PC-3 (cell line): ENCODE measurements at regions not wholly inside any gene's neighbourhood (a gene's known extent, or its start where the extent isn't known, plus 50 kb on each side); places are given as distances from the start of the nearest gene placed in this dataset.
A peak's percentile ranks its signal among the peaks of the same experiment; 100 is the strongest.

Experiments used
- EZH2 ChIP-seq: fragments of 300-600 bp; sonication (generic); IDR thresholded peaks from one replicate; pipeline ENCODE4 v1.6.1; 2017; ENCODE audit warnings: antibody characterized with exemption, mild to moderate bottlenecking, low read length; ENCODE audit not compliant: unreplicated experiment
- EZH2phosphoT487 ChIP-seq: fragments of 300-600 bp; sonication (generic); IDR thresholded peaks from 2 replicates; pipeline ENCODE4 v1.6.1; 2018; ENCODE audit warnings: mild to moderate bottlenecking, antibody characterized with exemption, low read length, borderline replicate concordance
- TF ChIP-seq, protein P1 (sequence below): fragments of 300-600 bp; sonication (generic); conservative IDR thresholded peaks from 2 replicates; pipeline ENCODE4 v1.5.1; 2017; ENCODE audit warnings: antibody characterized with exemption, low read depth, mild to moderate bottlenecking, low read length

DNA sequence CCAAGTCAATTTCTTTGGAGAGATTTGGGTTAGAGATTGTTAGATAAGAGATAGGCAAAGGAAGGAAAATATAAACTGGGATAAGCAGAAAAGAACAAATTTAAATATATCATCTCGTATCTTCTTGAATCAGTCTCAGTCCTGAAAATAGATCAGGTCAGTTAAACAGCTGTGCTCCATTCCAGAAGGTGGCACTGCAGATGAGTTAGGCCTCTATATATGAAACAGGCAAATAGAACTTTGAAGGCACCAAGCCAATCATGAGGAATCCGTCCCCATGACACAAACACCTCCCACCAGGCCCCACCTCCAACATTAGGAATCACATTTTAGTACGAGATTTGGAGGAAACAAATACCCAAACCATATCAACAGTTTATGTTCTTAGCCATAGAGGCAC lies 605.5 kb upstream of the USP15 start:
- TF ChIP-seq, protein P1, sequence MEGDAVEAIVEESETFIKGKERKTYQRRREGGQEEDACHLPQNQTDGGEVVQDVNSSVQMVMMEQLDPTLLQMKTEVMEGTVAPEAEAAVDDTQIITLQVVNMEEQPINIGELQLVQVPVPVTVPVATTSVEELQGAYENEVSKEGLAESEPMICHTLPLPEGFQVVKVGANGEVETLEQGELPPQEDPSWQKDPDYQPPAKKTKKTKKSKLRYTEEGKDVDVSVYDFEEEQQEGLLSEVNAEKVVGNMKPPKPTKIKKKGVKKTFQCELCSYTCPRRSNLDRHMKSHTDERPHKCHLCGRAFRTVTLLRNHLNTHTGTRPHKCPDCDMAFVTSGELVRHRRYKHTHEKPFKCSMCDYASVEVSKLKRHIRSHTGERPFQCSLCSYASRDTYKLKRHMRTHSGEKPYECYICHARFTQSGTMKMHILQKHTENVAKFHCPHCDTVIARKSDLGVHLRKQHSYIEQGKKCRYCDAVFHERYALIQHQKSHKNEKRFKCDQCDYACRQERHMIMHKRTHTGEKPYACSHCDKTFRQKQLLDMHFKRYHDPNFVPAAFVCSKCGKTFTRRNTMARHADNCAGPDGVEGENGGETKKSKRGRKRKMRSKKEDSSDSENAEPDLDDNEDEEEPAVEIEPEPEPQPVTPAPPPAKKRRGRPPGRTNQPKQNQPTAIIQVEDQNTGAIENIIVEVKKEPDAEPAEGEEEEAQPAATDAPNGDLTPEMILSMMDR = peak; percentile 58
- no peak for TF ChIP-seq EZH2phosphoT487
- TF ChIP-seq EZH2 = no peak
